ENCODE measurements at regions not wholly inside any gene's neighbourhood (a gene's known extent, or its start where the extent isn't known, plus 50 kb on each side); places are given as distances from the start of the nearest gene placed in this dataset.

DNA sequence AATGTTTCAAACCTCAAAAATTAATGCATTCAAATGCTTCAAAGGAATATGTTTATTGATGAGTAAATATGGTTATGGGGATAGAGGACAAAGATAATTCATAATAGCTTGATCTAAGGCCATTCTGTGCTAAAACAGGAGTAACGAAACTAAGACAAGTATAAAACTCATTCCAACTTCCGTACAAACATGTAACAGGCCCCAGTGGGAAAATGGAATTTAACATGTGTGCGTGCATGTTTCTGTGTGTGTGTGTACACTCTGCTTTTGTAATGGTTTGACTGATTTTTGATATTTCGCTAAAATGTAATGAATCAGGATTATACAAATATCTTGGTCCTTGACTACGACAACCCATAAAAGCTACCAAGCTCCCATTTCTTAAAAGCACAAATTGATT lies 91.0 kb downstream of the KLF12 start:
- no peak for DNase-seq

DNA sequence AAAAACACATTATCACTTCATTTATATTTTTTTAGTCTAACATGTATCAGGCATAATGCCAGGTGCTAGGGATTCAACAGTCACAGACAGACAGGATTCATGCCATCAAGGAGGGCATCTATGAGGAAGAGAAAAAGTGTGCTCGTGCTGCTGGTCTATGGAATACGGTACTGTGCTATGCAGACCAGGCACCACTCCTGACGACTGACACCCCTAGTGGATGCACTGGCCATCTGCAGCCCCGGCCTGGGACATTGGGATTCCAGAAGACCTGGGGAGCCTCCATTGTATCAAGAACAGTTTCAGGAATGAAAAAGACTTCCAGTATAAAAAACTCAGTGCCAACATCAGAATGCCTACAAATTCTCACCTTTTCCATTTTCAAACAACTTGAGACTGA lies 94.0 kb downstream of the KLF12 start:
- DNase-seq: peak in 4 of 51 donors; percentile 3 to 19 (median 12)

DNA sequence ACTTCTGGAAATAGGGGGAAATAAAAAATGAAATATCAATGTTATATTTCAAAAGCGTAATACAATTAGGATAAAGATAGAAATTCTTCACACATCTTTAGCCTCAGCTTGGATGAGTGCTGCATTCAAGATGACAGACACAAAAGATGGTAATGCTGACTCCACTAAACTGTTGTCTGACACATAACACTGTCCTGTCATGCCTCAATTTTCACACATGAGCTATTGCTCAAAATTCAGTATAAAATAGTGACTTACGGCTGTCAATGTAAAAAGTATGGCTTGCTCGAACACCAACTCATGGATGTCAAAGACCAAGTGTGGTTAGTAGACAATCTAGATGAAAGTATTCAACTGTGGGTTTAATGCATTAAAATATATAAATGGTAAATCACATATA lies 94.5 kb downstream of the KLF12 start:
- DNase-seq: no peak

DNA sequence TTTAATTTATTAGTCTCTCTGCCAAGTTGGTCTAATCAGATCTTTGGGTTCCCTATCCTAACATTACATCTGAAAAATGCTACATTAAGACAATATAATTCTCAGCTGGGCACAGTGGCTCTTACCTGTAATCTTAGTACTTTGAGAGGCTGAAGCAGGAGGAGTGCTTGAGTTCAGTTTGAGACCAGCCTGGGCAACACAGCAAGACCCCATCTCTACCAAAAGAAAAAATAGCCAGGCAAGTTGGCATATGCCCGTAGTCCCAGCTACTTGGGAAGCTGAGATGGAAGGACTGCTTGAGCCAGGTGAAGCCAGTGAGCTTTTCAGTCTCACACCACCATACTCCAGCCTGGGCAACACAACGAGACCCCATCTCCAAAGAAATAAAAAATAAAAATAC lies 95.0 kb downstream of the KLF12 start:
- no peak for DNase-seq

DNA sequence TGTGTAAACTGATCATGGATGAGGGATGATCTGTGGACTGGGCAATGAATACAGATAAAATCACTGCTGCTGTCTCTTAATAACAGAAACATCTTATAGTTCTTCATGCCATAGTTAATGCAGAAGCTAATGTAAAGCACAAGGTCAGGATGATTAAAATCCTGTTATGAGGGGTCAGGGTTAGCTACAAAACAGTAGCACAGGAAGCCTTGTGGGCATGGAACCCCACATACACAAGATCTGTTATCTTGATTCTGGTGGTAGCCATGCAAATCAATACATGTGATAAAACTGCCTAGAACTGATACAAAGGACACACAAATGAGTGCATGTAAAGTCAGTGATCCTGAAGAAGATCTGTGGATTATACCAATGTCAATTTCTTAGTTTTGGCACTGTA lies 96.4 kb downstream of the KLF12 start:
- DNase-seq: no peak

DNA sequence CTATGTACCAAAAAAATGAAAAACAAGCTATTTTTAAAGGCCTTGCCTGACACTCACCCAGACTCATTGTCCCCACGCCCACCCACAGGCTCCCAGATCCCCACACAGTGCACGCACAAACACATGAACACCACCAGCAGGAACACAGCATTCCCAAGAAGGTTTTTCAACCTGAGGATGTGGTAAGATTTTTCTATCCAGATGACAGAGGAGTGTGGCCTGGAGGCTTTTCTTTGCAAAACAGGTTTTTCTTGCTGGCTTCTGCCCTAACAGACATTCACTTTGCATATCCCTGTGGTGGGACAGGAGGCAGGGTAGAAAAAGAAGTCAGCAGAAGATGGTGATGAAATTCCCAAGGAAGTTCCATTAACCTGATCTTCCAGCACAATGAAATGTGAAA lies 97.8 kb downstream of the KLF12 start:
- DNase-seq: no peak

DNA sequence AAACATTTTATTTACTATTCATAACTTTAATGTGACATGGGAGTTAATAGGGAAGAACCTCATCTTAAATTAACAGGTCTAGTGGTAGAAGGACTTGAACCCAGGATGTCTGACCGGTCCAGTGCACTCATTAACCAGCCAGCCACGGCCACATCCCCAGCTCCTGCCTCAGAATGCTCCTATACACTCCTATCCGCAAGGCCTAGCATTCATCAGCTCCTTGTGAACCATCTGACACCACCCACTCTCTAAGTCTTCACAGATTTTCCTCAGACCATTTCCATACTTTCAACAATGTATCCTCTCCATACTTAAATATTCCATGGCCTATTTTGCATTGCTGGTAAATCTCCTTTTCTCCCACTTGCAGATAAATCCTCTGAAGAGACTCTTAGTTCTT lies 98.3 kb downstream of the KLF12 start:
- DNase-seq: no peak

DNA sequence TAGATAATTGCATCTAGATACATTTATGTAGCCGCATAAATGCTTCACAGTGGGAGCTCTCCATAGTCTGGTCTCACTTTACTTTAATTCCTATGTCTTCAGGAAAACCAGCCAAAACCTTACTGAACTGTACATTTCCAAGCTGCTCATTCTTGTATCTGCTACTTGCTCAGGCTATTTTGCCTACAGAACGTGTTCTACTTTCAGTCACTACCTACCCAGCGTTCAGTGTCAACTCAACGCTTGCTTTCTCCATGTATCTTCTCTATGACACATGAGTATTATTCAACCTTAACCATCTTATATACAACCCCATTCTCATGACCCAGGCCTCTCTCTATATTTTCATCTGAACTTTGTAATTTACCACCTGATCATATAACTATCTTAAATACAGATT lies 101.9 kb downstream of the KLF12 start:
- DNase-seq: no peak

DNA sequence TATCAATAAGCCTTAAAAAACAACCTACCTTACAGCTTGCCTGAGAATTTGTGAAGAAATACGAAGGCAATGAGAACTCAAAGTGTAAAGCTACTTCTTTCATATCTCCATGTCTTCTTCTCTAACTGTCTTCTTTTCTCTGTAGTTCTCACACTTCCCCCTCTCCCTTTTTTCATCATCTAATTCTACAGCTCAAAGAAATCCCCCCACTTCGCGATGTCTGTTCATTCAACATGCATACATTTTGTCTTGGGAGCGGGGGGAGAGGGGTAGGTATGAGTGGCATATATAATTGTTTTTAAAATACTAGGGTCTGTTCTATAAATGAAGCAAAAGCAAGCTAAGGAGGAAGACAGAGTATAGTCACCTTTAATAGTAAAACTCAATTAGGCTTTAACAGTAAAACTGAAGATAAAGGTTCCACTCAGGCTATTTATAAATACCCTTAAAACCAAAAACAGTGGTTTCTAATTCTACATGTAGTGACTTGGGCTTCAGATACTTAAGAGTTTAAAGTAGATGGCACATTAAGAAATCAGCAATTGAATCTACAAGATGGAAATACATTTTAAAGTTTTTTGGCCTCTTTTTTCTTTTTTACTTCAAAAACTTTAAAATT lies 106.9 kb downstream of the KLF12 start:
- DNase-seq: no peak

DNA sequence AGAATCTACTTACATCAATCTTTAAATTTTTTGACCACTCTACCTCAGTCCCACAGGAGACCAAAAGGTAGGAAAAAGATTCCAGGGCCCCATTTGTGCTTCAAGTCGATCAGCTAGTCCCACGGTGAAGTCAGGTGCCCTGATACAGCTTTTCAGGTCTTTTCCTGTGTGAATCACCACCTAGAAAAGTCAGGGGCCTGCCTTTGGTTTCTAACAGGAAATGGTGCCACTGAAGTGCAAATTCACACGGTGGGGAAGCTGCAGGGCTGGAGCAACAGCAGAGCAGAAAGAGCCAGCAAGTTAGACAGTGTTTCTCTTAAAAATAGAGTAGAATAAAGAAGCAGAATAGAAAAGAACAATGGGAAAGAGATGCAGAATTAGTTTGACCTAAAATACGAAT lies 107.5 kb downstream of the KLF12 start:
- peak in 1 of 51 donors; percentile 2 for DNase-seq

DNA sequence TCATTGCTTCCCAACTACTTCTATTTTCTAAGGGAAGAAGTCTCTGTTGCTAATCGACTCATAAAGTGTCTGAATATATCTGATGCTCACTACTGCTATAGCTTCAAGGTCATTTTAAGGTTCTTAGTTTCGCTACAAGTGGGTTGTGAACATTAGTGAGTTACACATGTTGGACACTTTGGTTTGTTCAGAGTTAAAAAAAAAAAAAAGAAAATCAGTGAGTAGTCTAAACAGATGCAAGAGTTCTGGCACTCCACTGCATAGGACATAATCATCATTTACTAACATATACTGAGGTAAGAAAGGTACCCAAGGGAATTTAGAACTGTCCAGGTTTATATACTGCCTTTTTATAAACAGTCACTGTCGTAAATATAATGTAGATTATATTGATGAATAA lies 108.8 kb downstream of the KLF12 start:
- DNase-seq: no peak

DNA sequence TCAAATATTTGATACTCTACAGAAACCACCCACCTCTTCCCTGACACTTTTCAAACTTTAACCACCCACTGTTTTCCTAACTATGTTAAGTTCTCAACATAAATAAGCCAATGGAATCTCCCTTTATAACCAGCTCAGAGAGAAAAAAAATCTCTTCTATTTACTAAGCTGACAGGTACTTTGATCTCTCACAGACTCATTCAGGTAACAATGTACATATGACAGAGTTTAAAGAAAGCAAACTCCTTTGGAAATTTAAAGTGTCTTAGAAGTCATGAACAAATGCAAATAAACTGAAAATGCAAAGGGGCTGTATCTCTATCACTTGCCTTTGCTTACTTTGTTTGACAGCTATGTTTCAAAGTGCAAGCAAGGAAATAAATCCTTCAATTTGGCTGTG lies 109.3 kb downstream of the KLF12 start:
- no peak for DNase-seq

DNA sequence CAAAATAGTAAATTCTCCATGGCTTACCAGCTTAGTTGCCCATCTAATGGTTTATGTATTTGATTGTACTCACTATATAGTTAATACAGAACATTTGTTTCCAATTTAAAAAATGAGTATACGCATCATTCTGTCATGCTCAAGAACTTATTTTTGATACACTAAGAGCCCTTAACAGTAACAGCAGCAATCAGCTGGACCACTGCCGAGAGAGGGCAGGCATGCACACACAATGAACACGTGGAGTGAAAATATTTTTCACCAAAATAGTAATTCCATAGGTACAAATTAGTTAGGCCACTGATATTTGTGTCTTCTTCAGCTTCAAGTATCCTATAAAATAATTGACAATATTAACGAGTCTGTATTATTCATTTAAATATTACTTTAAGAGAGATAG lies 109.9 kb downstream of the KLF12 start:
- DNase-seq: no peak

DNA sequence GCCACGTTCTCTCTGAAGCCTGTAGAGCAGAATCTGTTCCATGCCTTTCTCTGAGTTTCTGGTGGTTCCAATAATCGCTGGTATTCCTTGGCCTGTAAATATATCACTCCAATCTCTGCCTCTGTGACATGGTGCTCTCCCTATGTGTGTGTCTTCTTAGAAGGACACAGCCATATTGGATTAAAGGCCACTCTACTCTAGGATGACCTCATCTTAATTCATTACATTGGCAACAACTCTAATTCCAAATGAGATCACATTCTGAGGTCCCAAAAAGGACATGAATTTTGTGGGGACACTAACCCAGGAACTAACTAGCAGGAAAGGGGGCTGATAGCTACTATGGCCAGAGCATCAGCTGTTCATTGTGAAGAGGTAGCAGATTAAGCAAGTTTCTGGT lies 110.7 kb downstream of the KLF12 start:
- no peak for DNase-seq

DNA sequence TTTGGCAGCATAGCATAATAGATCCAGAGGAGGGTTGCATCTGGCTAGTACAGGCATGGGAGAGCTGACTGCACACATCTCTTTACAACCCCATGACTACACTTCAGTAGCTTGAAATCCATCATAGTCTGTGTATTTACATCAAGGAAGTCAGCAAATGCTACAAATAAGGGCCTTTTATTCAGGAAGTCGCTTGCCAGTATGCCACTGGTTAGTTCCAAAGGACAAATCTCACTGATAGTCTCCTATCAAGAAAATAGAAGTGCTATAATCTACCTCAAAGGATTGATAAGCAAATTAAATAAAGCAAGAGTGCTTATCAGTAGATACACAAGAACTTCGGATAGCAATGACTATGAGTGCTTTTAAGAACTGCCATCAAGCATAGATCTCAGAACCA lies 112.7 kb downstream of the KLF12 start:
- no peak for DNase-seq

DNA sequence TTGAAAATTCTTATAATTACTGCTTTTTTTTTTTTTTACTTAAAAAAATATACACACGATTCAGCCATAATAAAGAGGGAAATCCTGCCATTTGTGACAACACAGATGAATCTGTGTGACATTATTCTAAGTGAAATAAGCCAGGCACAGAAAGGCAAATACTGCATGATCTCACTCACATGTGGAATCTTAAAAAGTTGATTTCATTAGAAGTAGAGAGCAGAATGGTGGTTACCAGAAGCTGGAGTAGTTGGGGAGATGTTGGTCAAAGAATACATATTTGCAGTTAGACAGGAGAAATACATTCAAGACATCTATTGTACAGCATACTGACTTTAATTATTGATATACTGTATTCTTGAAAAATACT lies 116.2 kb downstream of the KLF12 start:
- no peak for DNase-seq

DNA sequence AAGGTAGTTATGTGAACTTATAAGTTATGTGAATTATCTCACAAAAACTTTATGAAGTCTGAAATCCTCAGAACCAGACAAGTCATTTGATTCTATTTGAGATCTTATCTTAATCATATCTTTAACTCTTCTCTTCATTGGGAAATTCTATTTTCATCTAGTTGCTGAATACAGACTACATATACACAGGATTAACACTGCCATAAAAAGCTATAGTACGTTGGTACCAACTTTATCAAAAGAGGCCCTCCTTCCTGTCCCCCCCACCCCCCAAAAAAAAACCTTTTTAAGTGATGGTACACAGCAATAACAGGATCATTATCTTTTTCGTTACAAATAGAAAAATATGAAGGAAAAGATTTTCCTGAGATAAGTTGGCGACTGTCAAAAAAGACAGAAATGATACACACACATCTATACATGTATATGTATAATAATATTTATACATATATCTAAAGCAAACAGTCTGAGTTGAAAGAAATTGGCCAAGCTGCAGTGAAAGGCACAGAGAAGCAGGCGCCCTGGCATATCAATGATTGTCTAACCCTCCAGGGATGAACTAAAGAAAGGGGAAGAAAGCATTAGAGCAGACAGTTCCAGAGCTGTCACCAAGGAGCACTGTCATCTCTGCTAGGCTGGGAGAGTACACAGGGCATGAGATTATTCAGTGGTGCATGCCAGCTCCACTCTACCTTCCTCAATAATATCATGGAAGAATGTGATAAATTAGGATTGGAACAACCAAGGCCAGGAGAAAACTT lies 116.7 kb downstream of the KLF12 start:
- DNase-seq: no peak

DNA sequence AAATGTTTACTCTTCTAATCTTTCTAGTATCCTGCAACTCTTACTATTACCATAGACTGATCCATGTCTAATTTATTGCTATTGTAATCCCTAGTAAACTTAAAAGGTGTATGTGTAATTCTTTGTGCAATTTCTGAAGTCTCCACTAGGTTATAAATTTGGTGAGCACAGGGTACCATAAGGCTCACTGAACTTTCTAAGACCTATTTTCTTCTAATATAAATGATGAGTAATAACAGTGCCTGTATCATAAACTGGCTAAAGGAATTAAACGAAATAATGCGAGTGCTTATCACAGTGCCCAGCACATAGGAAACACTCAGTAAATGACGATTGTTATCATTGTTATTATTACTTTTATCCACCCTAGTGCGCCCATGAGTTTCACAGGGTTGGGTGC lies 119.1 kb downstream of the KLF12 start:
- DNase-seq: no peak

DNA sequence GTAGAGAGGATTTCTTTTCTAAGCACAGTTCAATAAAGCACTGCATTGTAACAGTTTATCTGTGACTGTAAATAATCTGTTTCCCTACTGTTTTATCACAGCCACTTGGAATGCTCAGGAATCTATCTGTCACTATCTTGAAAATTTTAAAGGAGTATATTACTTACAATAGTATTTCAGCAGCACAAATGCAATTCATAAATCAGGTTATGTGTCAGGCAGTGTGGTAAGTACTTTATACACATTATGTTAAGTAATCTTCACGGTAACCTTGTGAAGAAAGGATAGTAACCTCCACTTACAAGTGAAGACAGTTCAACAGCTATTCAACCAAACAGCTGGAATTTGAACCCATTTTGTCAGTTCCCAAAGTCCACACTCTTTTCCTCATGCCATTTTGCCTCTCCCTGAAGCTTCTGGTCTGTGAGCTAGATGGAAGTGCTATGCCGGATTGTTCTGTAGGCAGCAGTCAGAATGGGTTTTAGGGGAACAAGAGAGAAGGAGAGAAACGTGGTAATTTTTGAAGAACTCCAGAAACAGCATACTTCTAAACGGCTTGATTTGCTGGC lies 125.0 kb downstream of the KLF12 start:
- no peak for DNase-seq

DNA sequence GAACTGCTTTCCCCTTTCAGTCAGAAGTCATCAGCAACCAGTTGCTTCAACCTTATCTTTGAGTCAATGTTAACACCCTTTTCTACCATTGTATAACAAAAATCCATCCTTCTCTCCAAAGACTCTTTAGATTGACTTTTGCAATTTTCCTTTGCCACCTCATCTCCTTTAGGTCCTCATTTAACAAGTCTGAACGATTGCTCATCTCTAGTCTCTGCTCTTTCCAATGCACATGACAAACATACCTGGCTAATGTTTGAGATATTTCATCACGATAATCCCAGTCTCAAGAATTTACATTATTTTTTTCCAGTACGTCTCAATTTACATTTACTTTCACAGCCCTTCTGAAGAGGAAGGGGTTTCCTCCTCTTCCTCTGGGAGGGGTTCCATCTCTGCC lies 127.5 kb downstream of the KLF12 start:
- no peak for DNase-seq

DNA sequence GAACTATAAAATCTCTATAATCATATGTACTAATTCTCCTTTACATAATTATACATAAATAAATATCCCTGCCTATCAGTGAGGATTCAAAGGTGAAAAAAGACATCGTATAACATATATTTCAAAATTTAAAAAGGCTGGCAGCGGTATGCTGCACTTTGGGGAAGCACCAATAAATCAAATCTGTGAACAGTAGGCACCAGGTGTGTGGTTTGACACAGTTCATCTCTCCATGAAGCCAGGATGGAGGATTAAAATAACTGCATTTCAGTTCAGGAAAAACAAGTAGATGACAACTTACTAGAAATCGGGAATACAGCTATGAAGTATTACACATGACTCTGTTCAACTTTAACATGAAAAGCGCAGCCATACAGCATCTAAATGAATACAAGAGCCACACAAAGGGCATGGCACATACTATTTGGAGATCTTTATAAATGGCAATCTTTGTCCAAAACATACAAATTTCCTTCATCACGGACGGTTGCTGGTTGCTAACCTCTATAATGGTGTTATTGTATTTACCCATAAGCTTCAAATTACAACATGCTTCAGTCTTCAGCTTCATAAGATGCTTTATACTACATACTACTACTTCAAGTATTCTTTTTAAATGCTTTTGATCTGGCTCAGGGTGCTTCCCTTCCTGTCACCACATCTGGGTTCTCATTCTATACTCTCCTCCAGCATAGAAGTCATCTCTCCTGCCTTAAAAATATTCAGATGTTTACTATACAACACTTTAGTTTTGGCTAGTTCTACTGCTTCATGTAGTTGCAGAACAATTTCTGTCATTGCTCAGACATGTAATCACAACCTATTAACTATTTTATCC lies 128.7 kb downstream of the KLF12 start:
- no peak for DNase-seq

DNA sequence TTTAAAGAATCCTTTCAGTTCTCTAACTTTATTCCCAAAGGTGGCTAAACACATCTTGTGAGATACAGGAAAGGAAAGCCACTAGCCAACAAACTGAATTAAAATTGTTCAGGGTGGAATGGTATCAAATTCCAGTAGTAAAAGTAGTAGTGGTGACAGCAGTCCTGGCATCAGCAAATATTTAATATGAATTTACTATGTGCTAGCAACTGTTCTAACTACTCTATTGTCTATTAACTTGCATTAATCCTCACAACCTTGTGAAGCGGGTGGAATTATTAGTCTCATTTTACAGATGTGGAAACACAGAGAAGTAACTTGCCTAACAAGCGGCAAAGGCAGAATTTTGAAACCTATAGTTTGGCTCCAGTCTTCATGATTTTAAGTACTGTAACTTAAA lies 130.1 kb downstream of the KLF12 start:
- no peak for DNase-seq

DNA sequence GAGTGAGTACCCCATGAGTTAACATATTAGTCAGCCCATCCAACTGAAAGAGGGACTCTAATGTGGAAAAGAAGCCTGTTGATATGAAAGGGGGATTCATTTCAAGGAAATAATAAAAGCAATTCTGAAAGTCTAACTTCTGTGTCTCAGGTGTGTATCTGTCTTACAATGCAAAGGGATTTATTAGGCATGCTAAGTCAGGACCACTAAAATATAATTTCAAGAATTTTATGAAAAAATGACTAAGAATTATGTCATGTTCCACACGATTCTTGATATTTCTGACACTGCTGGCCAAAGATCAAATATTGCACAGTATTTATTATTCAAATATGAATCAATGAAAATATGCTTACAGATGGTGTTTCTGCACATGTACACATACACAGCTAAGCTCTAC lies 130.8 kb downstream of the KLF12 start:
- DNase-seq: no peak
